C4-2B (cell line): ENCODE measurements at regions not wholly inside any gene's neighbourhood (a gene's known extent, or its start where the extent isn't known, plus 50 kb on each side); places are given as distances from the start of the nearest gene placed in this dataset.

Source experiments
- ZFX ChIP-seq: fragments of 450-650 bp; IDR thresholded peaks from 2 replicates; pipeline ENCODE4 v1.6.1; 2017
- TF ChIP-seq, protein P1 (sequence below): fragments of 450-650 bp; conservative IDR thresholded peaks from 2 replicates; pipeline ENCODE4 v1.5.1; 2017; ENCODE audit warnings: mild to moderate bottlenecking

DNA sequence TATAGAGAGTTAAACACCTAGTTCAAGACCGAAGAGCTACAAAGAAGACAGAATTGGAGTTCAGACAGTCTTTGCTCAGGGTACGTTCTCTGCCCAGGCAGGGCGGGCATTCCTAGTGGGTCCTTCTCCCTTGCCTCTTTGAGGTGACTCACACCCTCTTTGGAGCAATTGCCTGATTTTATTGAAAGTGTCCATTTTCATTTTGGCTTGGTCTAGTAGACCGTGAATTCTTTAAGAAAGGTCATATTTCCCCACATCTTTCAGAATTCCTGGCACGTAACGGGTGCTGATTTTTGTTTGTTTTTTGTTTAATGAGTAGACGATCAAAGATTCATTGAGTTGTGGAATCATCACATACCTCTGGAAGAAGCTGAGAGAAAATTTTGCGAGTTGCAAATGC, 871.5 kb downstream of the RNF144A start:
- TF ChIP-seq, protein P1, sequence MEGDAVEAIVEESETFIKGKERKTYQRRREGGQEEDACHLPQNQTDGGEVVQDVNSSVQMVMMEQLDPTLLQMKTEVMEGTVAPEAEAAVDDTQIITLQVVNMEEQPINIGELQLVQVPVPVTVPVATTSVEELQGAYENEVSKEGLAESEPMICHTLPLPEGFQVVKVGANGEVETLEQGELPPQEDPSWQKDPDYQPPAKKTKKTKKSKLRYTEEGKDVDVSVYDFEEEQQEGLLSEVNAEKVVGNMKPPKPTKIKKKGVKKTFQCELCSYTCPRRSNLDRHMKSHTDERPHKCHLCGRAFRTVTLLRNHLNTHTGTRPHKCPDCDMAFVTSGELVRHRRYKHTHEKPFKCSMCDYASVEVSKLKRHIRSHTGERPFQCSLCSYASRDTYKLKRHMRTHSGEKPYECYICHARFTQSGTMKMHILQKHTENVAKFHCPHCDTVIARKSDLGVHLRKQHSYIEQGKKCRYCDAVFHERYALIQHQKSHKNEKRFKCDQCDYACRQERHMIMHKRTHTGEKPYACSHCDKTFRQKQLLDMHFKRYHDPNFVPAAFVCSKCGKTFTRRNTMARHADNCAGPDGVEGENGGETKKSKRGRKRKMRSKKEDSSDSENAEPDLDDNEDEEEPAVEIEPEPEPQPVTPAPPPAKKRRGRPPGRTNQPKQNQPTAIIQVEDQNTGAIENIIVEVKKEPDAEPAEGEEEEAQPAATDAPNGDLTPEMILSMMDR: no peak
- no peak for TF ChIP-seq ZFX
